Fibroblast of skin of right quadriceps (primary cell): ENCODE measurements at regions not wholly inside any gene's neighbourhood (a gene's known extent, or its start where the extent isn't known, plus 50 kb on each side); places are given as distances from the start of the nearest gene placed in this dataset.

Experiments used
- DNase-seq: peaks from one replicate; pipeline ENCODE4 v3.0.0-alpha.2; 2013

- DNase-seq: no peak
These were observed 227.4 kb downstream of the C6orf118 start for GRCh38 chr6:165081944-165082532.

GRCh38 chr6:165077876-165078275, 231.5 kb downstream of the C6orf118 start:
- DNase-seq: no peak

GRCh38 chr6:165071906-165072305, 237.5 kb downstream of the C6orf118 start:
- no peak for DNase-seq

GRCh38 chr6:165060720-165061119, 248.7 kb downstream of the C6orf118 start:
- DNase-seq: peak; percentile 44

GRCh38 chr6:165059032-165059431, 250.4 kb downstream of the C6orf118 start:
- peak; percentile 62 for DNase-seq

- DNase-seq: no peak
These were observed 253.1 kb downstream of the C6orf118 start for GRCh38 chr6:165056292-165056691.

GRCh38 chr6:165055231-165055630, 254.2 kb downstream of the C6orf118 start:
- peak; percentile 55 for DNase-seq

- DNase-seq: no peak
These were observed 256.6 kb downstream of the C6orf118 start for GRCh38 chr6:165052561-165053480.

GRCh38 chr6:165049362-165049761, 260.0 kb downstream of the C6orf118 start:
- DNase-seq: peak; percentile 20

- DNase-seq: no peak
These were observed 261.5 kb downstream of the C6orf118 start for GRCh38 chr6:165047952-165048351.

- DNase-seq: no peak
These were observed 263.8 kb downstream of the C6orf118 start for GRCh38 chr6:165045631-165046030.

- DNase-seq: no peak
These were observed 266.5 kb downstream of the C6orf118 start for GRCh38 chr6:165042912-165043311.

GRCh38 chr6:165040440-165040839, 269.0 kb downstream of the C6orf118 start:
- no peak for DNase-seq

GRCh38 chr6:165034271-165034741, 275.1 kb downstream of the C6orf118 start:
- DNase-seq: no peak

GRCh38 chr6:165031502-165031901, 277.9 kb downstream of the C6orf118 start:
- DNase-seq: no peak

- no peak for DNase-seq
These were observed 284.4 kb downstream of the C6orf118 start for GRCh38 chr6:165025040-165025439.

GRCh38 chr6:165019681-165020080, 289.7 kb downstream of the C6orf118 start:
- no peak for DNase-seq

GRCh38 chr6:165015676-165016075, 293.7 kb downstream of the C6orf118 start:
- DNase-seq: no peak

- peak; percentile 45 for DNase-seq
These were observed 295.7 kb downstream of the C6orf118 start for GRCh38 chr6:165013701-165014100.

- no peak for DNase-seq
These were observed 297.2 kb downstream of the C6orf118 start for GRCh38 chr6:165012183-165012582.

- peak; percentile 76 for DNase-seq
These were observed 298.6 kb downstream of the C6orf118 start for GRCh38 chr6:165010556-165011535.

GRCh38 chr6:165008971-165009370, 300.4 kb downstream of the C6orf118 start:
- DNase-seq: no peak

- no peak for DNase-seq
These were observed 306.5 kb downstream of the C6orf118 start for GRCh38 chr6:165002866-165003265.
